Stimulated activated CD4-positive, alpha-beta T cell treated with anti-CD3 and anti-CD28 coated beads, Interleukin-15, amount 100 ng/mL, for 48 hours (primary cell): ENCODE measurements at regions not wholly inside any gene's neighbourhood (a gene's known extent, or its start where the extent isn't known, plus 50 kb on each side); places are given as distances from the start of the nearest gene placed in this dataset.

Experiments used
- DNase-seq, 2 donors: peaks; one replicate each; pipeline ENCODE4 v3.0.0-alpha.2; 2020; ENCODE audit warnings: low read depth in 2 of 2

- no peak for DNase-seq
Observed at GRCh38 chr4:128603081-128603480, 206.4 kb upstream of the JADE1 start.

DNA sequence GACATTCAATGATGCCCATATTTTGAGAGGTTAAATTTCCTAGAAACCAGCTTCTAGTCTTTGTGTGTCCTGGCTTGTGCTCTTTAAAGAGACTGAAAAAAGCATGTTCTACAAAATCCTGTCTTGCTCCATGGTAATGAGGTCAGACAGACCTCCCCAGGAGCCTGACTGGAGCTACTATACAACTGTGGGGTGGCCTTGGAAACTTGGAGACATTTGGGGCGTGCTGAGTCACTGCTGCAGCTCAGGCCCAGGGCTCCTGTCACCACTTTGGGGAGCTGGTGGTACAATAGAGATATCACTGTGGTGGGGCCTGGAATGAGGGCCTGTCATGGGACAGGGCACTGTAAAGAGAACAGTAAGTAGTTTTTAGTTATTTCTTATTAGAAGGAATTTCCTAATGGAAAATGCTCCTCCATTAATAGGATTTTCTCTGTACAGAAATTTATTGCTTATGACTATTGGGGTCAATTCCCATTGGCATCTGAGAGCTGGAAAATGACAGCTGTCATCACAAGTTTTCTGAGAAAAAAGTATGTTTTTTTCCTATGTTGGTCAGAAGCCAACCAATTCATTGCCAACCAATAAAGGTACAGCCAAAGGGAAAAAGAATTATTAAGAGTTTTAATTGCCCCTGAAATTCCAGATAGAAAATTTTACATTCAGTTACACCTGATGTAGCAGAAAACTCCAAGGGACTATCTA lies 207.4 kb upstream of the JADE1 start:
- no peak for DNase-seq

GRCh38 chr4:128600996-128601871 lies 208.3 kb upstream of the JADE1 start:
- no peak for DNase-seq

- DNase-seq: no peak
Observed at GRCh38 chr4:128600410-128600809, 209.1 kb upstream of the JADE1 start.

DNA sequence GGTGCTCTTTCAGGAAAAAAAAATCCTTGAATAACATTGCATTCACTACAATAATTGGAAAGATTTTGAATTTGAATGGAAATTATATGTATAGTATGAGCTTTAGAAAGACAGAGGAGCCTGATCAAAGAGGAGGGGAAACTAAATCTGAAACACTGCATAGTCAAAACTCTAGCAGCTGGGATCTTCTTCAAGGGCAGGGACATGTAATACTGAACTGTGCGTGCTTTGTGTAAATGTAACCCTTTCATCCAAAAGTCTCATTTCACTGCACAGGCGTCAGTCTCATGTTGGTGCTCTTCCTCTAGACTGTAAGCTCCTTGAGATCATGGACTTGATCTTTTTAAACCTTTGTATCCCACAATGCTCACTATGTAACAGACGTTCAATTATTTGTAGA lies 212.0 kb upstream of the JADE1 start:
- DNase-seq: no peak

GRCh38 chr4:128596853-128597252 lies 212.6 kb upstream of the JADE1 start:
- DNase-seq: no peak

DNA sequence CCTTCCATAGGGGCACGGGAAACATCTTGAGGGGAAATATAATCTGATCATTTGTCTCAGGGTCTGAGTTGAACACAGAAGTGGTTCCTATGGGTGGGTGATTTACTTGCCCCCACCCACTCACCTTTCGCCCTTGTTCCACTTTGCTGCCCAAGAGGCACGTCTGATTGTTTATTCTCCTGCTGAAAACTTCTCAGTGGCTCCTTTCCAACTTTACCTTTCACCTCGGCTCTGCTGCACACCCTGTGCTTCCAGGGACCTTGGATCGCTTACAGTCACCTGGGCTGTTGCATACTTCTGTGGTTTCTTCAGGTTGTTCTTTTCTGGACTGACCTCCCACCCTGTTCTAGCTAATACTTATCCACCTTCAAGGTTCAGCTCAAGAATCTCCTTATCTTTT lies 213.4 kb upstream of the JADE1 start:
- no peak for DNase-seq

DNA sequence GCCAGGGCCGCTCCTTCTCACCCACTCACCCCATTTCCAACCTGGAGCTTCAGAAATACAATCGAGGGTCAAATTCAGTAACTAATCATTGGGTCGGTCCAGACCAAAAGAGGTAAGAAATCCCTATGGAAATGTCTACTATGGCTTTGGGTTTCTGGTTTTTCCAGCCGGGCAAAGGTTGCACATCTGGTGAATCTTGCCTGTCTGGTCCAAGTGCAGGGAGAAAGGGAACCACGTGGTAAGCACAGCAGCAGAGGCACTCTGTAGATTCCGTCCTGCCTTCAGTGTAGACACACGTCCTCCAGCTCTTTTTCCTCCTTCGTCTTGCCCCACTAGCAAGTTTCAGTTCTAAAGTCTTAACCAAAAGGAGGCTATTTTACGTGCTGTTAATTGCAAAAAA lies 218.0 kb upstream of the JADE1 start:
- no peak for DNase-seq

DNA sequence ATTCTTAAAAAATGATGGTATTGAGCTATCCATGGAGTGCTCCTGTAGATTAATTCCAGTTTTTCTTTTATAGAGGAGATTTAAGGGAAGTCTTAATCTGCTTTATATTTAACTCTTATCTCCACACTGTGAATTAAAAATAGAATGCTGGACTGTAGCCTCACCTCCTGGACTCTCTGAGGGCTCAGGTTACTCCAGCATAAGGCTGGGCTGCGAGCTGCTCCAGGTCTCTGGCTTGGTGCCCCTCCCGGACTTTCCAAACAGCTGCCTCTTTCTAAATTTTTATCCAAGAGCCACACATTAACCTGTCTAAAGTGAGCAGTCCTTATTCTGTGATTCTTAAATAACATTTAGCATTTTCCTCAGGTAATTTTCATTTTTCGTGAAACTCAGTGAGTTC lies 218.7 kb upstream of the JADE1 start:
- DNase-seq: no peak

- no peak for DNase-seq
Observed at GRCh38 chr4:128590034-128590740, 219.3 kb upstream of the JADE1 start.

- no peak for DNase-seq
Observed at GRCh38 chr4:128589384-128589965, 220.0 kb upstream of the JADE1 start.

- DNase-seq: no peak
Observed at GRCh38 chr4:128587382-128587781, 222.1 kb upstream of the JADE1 start.

GRCh38 chr4:128583753-128584712 lies 225.5 kb upstream of the JADE1 start:
- DNase-seq: no peak

DNA sequence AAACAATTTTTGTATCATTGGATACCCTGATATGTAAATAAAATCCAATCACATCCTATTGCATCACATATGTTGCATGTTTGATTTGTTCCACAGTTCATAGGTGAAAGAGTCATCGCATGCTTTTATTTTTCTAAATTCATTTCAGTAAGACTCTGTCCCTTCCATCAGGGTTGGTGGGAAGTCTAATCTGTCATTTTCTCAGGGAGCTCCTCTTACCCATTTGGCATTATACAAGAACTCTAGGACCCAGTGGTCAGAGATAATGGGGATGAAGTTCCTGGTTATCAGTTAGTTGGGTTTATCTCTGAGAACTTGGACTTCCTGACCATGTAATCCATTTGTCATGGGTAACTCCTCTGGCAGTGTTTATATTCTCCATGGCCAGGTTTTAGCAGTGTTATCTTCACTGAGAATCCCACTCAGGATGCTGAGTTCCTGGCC lies 227.1 kb upstream of the JADE1 start:
- no peak for DNase-seq

GRCh38 chr4:128579154-128579853 lies 230.2 kb upstream of the JADE1 start:
- DNase-seq: no peak

DNA sequence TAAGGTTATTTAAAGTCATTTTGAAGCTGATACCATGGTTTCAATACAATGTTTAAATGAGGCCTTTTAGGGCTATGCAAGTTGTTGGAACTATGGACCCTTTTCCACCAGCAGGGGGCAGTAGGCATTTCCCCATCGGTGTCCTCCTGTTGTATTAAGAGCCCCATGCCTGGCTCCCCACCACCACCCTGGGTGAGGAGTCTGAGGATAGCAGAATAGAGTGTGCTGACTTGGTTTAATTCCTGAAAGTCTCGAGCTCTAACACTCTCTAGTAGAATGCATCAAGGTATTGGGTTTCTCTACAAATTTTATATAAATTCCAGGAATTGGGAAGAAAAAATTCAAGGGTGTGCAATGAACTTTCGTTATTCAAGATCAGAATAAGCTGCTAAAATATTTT lies 234.8 kb upstream of the JADE1 start:
- DNase-seq: peak; percentile 59 to 62

- DNase-seq: no peak
Observed at GRCh38 chr4:128573781-128574508, 235.6 kb upstream of the JADE1 start.

DNA sequence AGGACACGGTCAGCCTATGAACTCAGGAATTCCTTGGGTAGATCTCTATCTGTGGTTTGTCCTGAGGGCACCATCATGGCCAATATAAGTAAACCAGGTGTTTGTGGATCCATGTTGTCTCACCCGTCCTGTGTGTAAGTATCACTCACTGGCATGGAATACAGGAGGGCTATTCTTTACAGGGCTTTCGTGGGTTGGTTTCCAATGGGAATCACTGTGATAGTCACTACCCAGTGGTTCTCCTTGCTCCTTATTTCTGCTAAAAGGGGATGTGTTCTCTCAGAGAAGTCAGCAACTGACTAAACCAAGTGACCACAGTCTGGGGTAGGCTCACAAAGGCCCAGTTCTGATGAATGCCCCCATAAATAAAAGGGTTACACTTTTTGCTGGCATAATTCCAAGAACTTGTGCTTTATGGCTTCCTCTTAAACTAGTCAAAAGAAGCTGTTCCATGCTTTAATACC lies 236.7 kb upstream of the JADE1 start:
- DNase-seq: no peak

GRCh38 chr4:128571747-128572146 lies 237.8 kb upstream of the JADE1 start:
- no peak for DNase-seq
